ENCODE measurements at regions not wholly inside any gene's neighbourhood (a gene's known extent, or its start where the extent isn't known, plus 50 kb on each side); places are given as distances from the start of the nearest gene placed in this dataset.
"Not testable (repeated sequence)": the region's sequence is repeated elsewhere in the genome, so short reads cannot be mapped to it uniquely, and the experiment has no call there.

GRCh38 chr5:67919532-67919931 lies 296.0 kb upstream of the PIK3R1 start:
- not testable (repeated sequence) for DNase-seq

GRCh38 chr5:67917561-67917960 lies 298.0 kb upstream of the PIK3R1 start:
- DNase-seq, result no peak

- no peak for DNase-seq
Measured at GRCh38 chr5:67910546-67910945, 305.0 kb upstream of the PIK3R1 start.

DNA sequence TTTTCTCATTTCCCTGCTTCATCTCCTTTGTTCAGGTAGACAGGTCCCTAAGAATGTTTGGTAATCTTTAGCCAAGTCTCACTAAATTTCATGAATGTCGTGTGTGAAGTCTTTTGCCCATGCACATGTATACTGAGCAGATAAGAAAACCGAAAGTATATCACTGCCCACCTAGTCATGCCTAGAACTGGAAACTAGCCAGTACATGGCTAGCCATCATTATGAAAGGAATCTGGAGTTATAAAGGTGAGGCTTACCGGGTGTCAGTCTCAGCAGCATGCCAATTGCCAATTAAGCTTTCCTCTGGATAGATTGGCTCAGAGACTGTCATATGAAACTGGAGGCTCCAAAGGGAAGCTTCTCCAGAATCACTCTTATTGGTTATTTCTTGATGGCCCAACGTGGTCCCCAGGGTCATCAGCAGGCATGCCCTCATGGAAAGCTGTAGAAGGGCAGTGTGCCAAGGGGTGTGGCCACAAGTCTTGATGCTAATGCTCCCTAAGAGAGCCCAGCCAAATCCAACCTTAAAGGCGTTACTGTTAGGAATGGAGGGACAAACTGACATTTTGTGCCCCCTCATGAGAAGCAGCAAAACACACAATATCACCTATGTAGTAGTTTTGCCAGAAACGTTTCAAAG lies 307.3 kb upstream of the PIK3R1 start:
- no peak for DNase-seq

GRCh38 chr5:67904366-67904765 lies 311.2 kb upstream of the PIK3R1 start:
- DNase-seq, result peak in 2 of 3 donors; percentile 21 to 31

- DNase-seq, result no peak
Measured at GRCh38 chr5:67903656-67904055, 311.9 kb upstream of the PIK3R1 start.

DNA sequence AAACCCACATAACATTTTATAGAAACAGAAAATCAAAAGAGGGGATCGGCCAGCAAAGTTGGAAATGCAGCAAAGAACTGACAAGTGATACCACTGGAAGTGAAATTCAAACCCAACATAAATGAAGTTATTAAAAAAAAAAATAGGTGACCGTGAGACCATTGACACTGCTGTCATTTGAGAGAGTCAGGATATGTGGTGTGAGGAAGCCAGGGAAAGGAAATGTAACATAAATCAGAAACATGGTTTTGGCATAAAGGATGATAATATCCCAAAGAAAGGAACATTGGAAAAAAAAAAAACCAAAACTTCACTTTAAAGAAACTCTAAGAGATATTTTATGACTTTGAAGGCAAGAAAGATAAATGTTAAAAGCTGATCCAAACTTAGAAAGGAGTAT lies 312.4 kb upstream of the PIK3R1 start:
- no peak for DNase-seq

DNA sequence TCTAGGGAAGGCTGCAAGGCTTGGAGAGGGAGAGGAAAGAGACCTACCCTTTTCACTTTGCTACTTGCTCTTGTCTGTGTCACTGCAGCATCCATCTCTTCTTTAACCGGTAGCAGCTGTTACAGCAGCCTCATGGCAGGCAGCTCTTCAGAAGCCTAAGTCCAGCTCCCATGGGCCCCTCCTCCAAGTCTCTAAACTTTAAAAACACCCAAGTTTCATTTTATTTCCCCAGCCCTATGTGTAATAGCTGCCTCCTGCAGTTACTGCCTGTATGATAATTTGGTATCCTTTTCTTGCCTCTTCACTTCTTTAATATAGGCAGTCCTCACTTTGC lies 313.1 kb upstream of the PIK3R1 start:
- no peak for DNase-seq

DNA sequence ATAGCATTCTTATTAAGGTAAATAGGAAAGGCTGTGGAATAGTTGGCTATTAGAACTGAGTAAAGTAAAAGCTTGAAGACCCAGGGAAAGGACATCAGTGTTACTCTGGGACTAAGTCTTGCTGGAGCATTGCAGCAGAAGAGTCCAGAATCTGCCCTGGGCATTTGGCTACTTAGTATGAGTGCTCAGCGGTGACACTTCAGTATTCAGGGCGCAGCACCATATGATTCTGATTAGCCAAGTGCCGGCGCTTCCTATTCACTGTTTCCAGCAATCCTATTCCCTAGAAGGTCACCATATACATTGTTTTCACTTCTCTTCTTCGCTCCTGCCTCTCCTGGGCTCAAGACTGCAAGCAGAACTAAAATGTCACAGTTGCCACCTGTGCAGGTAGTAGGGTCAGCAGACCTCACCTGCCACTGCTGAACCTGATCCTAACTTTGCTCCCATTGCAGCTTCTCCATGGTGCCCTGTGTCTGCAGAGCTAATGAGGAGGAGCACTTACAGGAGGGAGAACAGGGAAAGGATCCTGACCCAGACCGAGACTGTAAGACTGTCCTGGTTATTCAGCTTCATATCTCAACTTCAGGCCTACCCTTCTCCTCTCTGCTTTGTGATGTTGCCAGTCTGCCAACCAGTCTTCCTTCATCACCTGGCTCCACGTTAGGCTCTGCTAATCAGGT lies 313.6 kb upstream of the PIK3R1 start:
- DNase-seq, result no peak

- no peak for DNase-seq
Measured at GRCh38 chr5:67900514-67900913, 315.0 kb upstream of the PIK3R1 start.

GRCh38 chr5:67897980-67898379 lies 317.6 kb upstream of the PIK3R1 start:
- DNase-seq, result no peak

DNA sequence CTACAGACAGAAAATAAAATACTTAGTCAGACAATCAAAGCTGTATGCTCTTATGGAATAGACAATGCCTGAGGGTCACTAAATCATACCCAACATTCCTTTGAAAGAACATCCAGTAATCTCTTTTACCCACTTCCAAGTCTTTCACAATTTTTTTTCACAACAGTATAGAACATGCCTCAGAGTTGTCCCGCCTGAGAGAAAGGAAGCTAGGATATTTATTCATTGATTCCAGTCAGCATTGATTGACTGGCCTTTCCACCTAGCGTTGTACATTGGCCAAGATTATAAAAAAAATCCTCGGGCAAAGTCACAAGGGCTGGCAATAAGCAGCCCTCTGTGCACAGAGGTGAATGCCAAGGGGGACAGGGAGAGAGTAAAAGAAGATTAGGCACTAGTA lies 318.1 kb upstream of the PIK3R1 start:
- DNase-seq, result no peak

DNA sequence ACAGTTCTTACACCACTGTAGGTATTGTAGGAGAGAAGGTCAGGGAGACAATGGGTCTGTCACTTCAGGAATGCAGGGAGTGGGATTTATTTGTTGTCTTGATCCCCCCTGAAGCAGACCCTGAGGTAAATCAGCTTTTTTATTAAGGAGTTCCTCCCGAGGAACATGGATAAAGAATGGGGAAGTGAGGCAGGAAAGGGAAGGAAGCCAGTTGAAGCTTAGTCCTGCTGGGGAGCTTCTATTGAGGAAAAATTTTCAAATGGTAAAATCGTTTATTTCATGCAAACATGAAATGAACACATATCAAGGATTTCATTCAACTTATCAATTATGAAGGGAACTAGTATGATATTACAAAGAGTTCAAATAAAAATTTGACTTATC lies 318.6 kb upstream of the PIK3R1 start:
- peak; percentile 22 to 36 (median 29) for DNase-seq

DNA sequence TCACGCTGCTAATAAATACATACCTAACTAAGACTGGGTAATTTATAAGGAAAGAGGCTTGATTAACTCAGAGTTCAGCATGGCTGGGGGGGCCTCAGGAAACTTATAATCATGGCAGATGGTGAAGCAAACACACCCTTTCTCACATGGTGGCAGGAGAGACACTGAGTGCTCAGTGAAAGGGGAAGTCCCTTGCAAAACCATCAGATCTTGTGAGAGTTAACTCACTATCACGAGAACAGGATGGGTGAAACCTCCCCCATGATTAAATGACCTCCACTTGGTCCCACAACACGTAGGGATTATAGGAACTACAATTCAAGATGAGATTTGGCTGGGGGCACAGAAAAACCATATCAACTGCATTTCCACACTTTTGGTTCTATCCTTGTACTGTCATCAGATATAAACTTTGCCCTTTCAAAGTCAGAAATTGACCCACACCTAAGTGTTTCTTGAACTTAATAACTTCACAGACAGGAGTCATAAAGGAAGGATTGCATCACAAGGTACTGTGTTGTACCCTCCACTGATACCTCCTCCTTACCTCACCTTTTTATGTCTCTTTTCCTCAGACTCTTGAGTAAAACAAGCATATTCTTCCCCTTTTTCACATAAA lies 319.1 kb upstream of the PIK3R1 start:
- peak; percentile 50 to 65 (median 59) for DNase-seq

DNA sequence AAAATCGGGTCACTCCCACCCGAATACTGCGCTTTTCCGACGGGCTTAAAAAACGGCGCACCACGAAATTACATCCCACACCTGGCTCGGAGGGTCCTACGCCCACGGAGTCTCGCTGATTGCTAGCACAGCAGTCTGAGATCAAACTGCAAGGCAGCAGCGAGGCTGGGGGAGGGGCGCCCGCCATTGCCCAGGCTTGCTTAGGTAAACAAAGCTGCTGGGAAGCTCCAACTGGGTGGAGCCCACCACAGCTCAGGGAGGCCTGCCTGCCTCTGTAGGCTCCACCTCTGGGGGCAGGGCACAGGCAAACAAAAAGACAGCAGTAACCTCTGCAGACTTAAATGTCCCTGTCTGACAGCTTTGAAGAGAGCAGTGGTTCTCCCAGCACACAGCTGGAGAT lies 325.7 kb upstream of the PIK3R1 start:
- DNase-seq, result not testable (repeated sequence)

DNA sequence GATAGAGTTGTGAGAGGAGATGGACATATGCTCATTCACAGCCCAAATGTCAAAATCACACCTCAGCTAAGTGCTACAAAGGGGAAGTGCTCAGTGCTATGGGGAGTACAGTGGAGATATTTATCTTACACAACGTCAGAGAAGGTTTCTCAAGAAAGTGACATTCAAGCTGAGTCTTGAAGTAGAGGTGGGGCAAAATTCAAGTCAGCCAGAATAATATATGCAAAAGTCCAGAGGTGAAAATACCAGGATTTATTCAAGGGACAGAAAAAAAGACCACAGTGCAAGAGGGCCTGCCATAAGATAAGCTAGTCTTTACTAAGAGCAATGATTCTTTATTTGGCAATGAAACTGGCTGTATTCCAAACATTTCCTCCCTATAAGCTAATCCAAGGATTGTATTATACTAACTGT lies 327.8 kb upstream of the PIK3R1 start:
- peak; percentile 41 to 62 (median 56) for DNase-seq

DNA sequence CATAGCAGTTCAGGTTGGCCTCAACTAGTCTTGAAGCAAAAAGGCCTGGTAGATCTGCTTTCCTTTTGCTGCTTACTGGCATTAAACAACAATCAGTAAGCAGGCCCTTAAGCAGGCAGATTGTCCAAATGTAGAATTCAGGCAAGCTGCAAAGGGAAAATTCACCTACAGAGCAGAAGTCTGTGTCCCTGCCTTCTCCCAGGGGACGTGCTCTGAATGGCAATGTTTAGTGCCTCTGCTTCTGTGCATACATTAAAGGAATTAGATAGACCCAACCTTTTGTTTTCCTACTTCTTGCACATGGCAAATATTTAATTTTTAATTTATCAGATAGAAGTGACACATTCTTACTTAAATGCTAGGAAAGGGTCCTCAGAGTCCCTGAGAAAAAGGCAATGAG lies 328.8 kb upstream of the PIK3R1 start:
- no peak for DNase-seq

DNA sequence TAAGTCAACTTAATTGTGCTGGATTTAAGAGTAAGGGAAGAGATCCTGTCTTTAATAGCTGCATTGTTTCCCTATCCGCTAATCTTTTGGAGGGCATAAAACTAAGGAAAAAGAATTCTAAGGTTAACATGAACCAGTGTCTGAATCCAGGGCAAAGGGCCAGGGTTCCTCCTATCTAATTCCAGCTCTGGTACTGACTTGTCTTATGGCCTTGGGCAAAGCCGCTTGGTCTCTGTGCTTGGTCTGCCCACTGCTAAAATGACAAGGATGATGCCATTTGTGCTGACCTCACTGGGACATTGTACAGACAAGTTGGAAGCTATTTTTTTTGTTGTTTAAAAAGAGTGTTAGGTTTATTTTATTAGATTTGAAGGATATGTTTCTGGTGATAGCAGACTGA lies 334.7 kb upstream of the PIK3R1 start:
- DNase-seq, result no peak

DNA sequence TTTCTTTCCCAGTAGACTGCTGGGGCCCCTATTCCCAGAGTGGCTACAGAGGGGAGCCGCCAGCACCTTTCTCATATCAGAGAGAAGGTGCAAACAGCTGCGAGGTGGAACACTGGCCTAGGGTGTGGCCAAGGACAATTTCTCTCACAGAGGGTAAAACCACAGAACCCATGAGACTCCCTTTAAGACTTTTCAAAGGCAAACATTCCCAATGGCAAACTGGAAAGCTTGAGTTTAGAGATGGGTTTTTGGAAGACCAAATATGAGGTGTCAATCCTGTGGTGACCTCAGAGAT lies 335.1 kb upstream of the PIK3R1 start:
- no peak for DNase-seq

DNA sequence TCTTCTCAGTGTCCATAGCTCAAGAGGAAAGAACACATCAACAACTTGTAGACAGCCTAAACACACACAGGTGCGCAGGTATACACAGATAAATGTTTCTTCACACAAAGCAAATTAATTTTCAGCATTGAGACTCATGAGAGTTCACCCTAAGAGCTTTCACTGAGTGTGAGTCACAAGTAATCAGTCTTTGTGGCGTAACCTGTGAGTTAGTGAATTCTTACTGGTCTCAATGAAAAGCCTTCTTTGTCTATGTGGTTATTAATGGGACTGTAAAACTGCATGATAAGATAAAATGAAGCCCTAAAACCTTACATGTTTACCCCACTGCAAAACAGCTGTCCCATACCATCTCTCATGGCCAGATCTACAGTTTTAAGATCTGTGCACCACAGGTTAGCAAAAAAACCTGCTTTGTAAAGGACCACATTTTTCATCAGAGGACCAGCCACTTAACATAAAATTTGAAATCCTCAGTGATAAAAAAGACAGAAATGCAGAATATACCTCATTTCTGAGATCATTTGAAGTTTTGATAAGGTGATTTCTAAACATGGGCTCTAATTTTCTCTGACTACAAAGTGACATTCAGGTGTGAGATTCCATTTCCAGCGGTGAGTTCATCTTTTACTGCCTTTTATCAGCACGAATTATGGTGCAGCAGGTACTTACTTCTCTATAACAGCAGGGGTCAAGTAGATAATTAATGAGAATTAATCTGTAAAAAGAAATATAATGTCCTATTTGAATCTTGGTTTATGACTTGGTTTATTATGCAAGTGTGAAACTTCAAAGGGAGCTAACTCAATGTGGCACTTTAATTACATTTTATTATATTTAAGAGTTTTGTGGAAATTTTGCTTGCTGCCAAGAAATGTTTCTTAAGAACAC lies 335.7 kb upstream of the PIK3R1 start:
- DNase-seq, result no peak

DNA sequence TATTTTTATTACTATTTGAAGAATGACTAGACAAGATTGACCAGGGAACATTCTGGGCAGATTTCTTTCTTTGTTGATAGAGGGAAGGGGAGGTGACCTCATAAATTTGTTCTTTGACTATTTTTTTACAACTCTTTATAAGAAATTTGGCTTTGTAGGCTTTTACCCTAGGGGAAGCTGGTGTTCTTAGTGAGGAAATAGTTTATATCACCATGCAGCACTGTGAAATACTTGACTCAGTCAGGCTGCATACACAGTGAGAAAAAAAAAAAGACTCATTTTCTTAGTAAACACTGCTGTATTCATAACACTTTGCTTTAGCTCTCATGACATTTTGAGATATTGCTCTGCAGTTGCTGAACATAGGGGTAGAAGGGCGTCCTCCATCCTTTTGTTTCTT lies 336.6 kb upstream of the PIK3R1 start:
- DNase-seq, result no peak

DNA sequence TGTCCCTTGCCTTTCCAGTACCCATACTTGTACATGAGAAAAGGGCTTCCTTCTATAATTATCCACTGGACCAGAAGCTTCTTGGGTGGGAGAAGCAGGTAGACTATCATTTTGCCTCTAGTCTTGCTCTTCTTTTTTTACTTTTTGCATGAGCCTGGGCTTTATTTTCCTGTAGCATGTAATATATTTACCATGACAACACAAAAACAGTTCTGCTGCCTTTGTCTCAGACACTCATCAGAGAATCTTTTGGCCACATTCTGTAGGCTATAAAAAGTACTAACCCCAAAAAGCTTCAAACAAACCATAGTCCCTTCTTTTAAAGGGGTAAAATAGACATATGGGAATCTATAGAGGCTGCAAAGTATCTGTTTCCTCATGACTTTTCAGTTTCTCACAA lies 339.2 kb upstream of the PIK3R1 start:
- no peak for DNase-seq

GRCh38 chr5:67875601-67876000 lies 340.0 kb upstream of the PIK3R1 start:
- no peak for DNase-seq

GRCh38 chr5:67873935-67874334 lies 341.6 kb upstream of the PIK3R1 start:
- no peak for DNase-seq

All from suppressor macrophage treated with lipopolysaccharide for 1 hour (primary cell).